IPS DF 6.9 (cell line): ENCODE measurements at regions not wholly inside any gene's neighbourhood (a gene's known extent, or its start where the extent isn't known, plus 50 kb on each side); places are given as distances from the start of the nearest gene placed in this dataset.

Experiments
- DNase-seq: peaks from one replicate; pipeline ENCODE4 v3.0.0-alpha.2; 2013; ENCODE audit warnings: low read depth, low spot score
- H3K27ac ChIP-seq: one replicate; pipeline ENCODE4 v1.5.1; 2013; ENCODE audit warnings: low read length, control low read depth
- H3K27me3 ChIP-seq: 2 replicates; pipeline ENCODE4 v1.6.1; 2013; ENCODE audit warnings: mild to moderate bottlenecking, low read length; ENCODE audit not compliant: control insufficient read depth, insufficient read depth
- H3K36me3 ChIP-seq: 2 replicates; pipeline ENCODE4 v1.6.1; 2013; ENCODE audit warnings: low read length; ENCODE audit not compliant: control insufficient read depth, insufficient read depth
- H3K4me1 ChIP-seq: 2 replicates; pipeline ENCODE4 v1.6.1; 2013; ENCODE audit warnings: low read length; ENCODE audit not compliant: control insufficient read depth, insufficient read depth
- H3K4me3 ChIP-seq: 2 replicates; pipeline ENCODE4 v1.5.1; 2013; ENCODE audit warnings: mild to moderate bottlenecking, low read length
- H3K9me3 ChIP-seq: 2 replicates; pipeline ENCODE4 v1.6.1; 2013; ENCODE audit warnings: low read length, inconsistent platforms; ENCODE audit not compliant: control insufficient read depth, insufficient read depth
- WGBS: extraction: QIAGEN DNeasy Blood & Tissue Kit; methylation state at CpG from one replicate; pipeline ENCODE4 v1.1.7; 2013; ENCODE audit warnings: mixed read lengths, missing lambda C conversion rate; ENCODE audit not compliant: insufficient read length, insufficient coverage; 5-methylcytosine and 5-hydroxymethylcytosine counted together

DNA sequence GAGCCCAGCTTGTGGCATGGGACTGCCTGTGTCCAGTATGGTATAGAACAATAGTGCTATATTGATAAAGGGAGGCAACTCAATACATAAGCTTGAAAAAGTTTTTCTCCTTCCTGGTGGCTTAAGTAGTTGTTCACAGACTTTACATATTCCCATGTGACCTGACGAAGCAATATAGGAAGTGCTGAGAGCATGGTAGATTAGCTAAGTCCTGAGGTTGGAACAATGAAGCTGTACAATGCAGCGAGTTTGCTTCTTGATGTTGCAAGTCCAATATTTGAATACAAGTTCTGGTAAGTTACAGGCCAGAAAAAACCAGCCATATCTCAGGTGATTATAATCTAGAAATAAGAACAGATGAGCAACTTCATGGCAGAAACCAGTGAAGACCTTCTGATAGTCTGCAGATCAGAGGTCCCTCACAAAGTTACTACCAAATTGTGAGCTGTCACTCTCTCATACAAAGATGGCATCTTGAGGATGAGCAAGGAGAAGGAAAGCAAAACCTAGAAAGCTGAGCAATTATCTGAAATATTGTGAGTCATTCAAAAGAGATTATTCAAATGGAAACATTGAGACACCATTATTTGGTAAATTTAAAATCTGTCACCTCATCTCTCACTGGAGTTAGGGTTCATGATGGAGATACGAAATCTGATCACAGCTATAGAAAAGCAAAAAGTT is 72.9 kb upstream of the BTG1 start:
- Histone ChIP-seq H3K9me3 (no peaks in the 10 kb centered on the region), H3K27me3 (no peaks in the 10 kb centered on the region), H3K4me1 (no peaks in the 10 kb centered on the region), H3K4me3 (no peak overlapping the region), H3K36me3 (no peaks in the 10 kb centered on the region), H3K27ac (no peak overlapping the region)
- no peak for DNase-seq
- WGBS, result no CpG with 5 or more reads among the region's 3 CpGs

DNA sequence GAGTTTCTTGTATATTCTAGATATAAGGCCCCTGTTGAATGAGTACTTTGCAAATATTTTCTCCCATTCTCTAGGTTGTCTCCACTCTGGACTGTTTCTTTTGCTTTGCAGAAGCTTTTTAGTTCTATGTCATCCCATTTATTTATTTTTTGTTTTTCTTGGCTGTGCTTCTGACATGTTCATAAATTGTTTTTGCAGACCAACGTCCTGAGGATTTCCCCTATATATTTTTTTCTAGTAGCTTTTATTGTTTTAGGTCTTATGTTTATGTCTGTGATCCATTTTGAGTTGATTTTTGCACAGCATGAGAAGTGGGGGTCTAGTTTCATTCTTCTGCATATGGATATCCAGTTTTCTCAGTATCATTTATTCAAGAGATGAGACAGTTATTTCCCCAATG is 70.4 kb upstream of the BTG1 start:
- WGBS, result no CpG with 5 or more reads among the region's 1 CpG
- Histone ChIP-seq H3K9me3 (no peaks in the 10 kb centered on the region), H3K4me3 (no peak overlapping the region), H3K27me3 (no peaks in the 10 kb centered on the region), H3K27ac (no peak overlapping the region), H3K4me1 (no peaks in the 10 kb centered on the region), H3K36me3 (no peaks in the 10 kb centered on the region)
- no peak for DNase-seq

DNA sequence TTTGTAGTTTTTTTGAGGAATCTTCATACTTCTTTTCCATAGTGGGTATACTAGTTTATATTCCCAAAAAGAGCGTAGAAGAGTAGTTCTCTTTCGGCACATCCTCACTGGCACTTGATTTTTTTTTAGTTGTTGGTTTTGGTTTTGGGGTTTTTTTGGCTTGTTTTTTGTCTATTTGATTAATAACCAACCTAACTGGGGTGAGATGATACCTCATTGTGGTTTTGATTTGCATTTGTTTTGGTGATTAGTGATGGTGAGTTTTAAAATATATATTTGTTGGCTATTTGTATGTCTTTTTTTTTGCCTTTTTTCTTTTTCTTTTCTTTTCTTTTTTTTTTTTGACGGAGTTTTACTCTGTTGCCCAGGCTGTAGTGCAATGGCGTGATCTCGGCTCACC is 69.7 kb upstream of the BTG1 start:
- DNase-seq, result no peak
- Histone ChIP-seq H3K4me3 (no peak overlapping the region), H3K4me1 (no peaks in the 10 kb centered on the region), H3K27me3 (no peaks in the 10 kb centered on the region), H3K9me3 (no peaks in the 10 kb centered on the region), H3K36me3 (no peaks in the 10 kb centered on the region), H3K27ac (no peak overlapping the region)
- no CpG with 5 or more reads among the region's 5 CpGs for WGBS

DNA sequence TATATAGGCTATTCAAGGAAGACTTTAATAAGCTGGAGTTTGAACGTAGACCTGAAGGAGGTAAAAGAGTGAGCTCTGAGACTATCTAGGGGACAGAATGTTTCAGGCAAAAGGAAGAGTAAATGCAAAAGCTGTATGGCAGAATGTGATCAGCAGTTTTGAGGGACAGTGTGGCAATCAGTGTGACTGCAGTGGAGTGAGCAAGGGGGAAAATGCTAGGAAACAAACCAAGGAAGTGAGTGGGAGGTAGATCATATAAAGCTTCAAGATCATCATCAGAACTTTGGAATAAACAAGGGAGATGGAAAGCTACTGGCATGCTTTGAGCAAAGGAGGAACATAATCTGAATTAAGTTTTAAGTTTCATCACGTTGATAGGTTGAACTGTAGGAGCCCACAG is 67.5 kb upstream of the BTG1 start:
- H3K4me3 ChIP-seq, result no peak overlapping the region
- H3K27ac ChIP-seq, result no peak overlapping the region
- no peaks in the 10 kb centered on the region for H3K4me1 ChIP-seq
- no CpG with 5 or more reads among the region's 2 CpGs for WGBS
- no peaks in the 10 kb centered on the region for H3K9me3 ChIP-seq
- H3K27me3 ChIP-seq, result no peaks in the 10 kb centered on the region
- H3K36me3 ChIP-seq, result no peaks in the 10 kb centered on the region
- no peak for DNase-seq

DNA sequence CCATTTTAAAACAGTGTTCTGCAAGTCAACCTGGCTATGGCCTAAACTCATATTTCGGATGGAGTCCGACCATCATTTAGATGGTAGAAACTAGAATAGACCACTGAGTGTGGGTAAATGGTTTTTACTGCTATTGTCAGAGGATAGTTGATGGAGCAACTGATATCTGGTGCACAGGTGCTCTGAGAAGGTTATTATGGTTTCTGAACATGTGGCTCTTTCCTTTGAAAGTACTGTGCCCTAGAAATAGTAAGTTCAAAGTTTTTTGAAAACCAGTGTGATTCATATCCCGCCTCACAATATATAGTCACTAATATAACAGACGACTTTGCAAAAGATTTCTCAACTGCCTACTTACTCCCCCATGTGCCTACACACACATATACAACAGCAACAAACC is 64.4 kb upstream of the BTG1 start:
- no peaks in the 10 kb centered on the region for H3K9me3 ChIP-seq
- no peak overlapping the region for H3K27ac ChIP-seq
- no CpG with 5 or more reads among the region's 4 CpGs for WGBS
- no peaks in the 10 kb centered on the region for H3K4me1 ChIP-seq
- H3K36me3 ChIP-seq, result no peaks in the 10 kb centered on the region
- no peak for DNase-seq
- no peaks in the 10 kb centered on the region for H3K27me3 ChIP-seq
- no peak overlapping the region for H3K4me3 ChIP-seq

DNA sequence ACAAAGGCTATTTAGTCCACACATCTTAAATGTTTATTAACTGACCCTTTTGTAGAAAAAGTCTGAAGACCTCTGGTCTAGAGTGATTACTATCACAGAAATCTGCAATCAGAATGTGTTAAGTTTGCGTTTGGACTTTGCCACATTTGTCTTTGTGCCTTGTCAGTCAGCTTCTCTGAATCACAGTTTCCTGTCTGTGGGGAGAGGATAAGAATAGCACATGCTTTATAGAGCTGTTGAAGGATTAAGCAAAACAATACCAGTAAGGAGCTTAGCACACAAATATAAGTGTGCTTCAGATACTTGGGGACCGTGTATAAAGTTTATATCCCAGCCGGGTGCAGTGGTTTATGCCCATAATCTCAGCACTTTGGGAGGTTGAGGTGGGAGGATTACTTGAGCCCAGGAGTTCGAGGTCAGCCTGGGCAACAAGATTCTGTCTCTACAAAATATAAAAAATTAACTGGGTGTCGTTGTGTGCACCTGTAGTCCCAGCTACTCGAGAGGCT is 63.0 kb upstream of the BTG1 start:
- DNase-seq, result no peak
- WGBS, result no CpG with 5 or more reads among the region's 6 CpGs
- no peak overlapping the region for H3K4me3 ChIP-seq
- no peaks in the 10 kb centered on the region for H3K36me3 ChIP-seq
- no peaks in the 10 kb centered on the region for H3K4me1 ChIP-seq
- H3K27me3 ChIP-seq, result no peaks in the 10 kb centered on the region
- no peak overlapping the region for H3K27ac ChIP-seq
- H3K9me3 ChIP-seq, result no peaks in the 10 kb centered on the region

DNA sequence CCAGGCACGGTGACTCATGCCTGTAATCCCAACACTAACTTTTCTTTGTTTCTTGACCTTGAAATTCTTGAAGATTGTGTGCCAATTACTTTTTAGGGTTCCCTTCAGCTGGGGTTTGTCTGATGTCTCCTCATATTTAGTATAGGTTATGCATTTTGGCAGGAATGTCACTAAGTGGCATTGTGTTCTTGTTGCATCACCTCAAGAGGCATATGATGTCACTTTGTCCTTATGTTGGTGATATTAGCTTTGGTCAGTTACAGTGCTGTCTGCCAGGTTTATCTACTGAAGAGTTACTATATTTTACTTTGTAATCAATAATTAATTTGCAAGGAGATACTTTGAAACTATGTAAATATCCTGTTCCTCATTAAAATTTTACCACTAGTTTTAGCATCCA is 61.0 kb upstream of the BTG1 start:
- no peak overlapping the region for H3K4me3 ChIP-seq
- no peak for DNase-seq
- no peaks in the 10 kb centered on the region for H3K36me3 ChIP-seq
- WGBS, result no CpG with 5 or more reads among the region's 1 CpG
- H3K9me3 ChIP-seq, result no peaks in the 10 kb centered on the region
- no peak overlapping the region for H3K27ac ChIP-seq
- no peaks in the 10 kb centered on the region for H3K27me3 ChIP-seq
- H3K4me1 ChIP-seq, result no peaks in the 10 kb centered on the region

DNA sequence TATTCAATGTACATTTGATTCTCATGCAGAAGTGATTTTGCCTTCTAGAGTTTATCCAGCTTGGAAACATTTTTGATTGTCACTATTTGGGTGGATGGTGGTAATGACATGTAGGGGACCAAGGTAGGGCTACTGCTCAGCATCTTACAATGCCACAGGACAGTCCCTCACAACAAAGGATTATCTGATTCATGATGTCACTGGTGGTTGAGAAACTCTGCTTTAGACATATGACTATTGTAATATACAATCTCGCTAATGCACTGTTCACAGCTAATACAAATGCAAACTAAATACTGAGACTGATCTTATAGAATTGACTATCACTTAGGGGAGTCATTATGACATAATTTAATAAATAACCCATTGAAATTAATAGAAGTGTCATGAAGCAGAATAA is 60.4 kb upstream of the BTG1 start:
- no peaks in the 10 kb centered on the region for H3K4me1 ChIP-seq
- no peak for DNase-seq
- no peaks in the 10 kb centered on the region for H3K27me3 ChIP-seq
- H3K27ac ChIP-seq, result no peak overlapping the region
- no CpG with 5 or more reads among the region's 1 CpG for WGBS
- no peak overlapping the region for H3K4me3 ChIP-seq
- H3K9me3 ChIP-seq, result no peaks in the 10 kb centered on the region
- no peaks in the 10 kb centered on the region for H3K36me3 ChIP-seq

DNA sequence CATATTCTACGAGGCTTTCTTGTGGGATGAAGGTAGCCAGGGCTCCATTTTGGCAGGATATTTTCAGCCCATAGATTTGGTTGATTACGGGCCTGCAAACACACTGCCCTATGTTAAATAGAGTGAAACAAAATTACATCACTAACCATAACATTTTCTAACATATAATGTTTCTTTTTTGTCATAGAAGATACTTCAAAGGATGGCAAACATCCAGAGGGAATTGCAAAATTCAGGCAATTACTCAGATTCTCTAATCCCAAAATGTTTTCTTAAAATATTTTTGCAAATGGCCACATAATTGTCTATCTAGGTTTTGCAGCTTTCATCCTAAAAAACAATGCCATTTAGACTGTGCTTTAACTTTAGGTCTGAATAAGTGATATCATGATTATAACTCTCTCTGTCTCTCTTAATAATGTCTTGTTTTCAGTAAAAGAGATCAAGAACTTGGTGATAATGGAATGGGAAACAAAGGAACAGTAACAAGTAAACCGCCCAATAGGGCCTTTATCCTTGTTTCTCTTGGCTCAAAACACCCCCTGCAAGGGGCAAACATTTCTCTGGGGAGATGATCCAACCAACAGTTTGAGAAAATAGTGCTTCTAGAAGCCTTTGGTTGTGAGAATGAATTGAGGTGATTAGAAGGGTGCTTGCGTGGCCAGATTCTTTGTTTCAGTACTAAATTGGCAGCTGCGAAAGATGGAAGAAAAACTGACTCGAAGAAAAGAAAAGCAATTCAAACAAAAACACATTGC is 54.4 kb upstream of the BTG1 start:
- no peak for DNase-seq
- Histone ChIP-seq H3K4me3 (no peak overlapping the region), H3K36me3 (no peaks in the 10 kb centered on the region), H3K27ac (no peak overlapping the region), H3K9me3 (no peaks in the 10 kb centered on the region), H3K27me3 (no peaks in the 10 kb centered on the region), H3K4me1 (no peaks in the 10 kb centered on the region)
- WGBS, result no CpG with 5 or more reads among the region's 6 CpGs

DNA sequence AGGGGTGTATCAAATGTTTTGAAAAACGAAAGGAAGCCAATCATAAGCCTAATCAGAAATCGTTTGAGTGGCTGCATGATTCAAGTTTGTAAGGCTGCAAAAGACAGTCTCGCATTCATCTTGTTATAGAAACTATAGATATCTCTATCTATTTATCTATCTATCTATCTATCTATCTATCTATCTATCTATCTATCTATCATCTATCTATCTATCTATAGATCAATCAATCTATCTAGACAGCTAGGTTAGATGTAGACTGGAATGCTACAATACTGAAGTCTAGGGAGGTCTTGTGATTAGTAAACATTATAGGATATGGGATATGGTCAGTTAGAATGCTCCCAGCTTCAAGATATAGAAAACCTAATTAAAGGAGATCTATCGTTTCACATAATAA is 52.2 kb upstream of the BTG1 start:
- Histone ChIP-seq H3K36me3 (no peaks in the 10 kb centered on the region), H3K4me1 (0 out of 2 replicates have a peak, but pooled peaks cover 2% of the 10 kb centered on the region), H3K4me3 (no peak overlapping the region), H3K27ac (no peak overlapping the region), H3K9me3 (no peaks in the 10 kb centered on the region), H3K27me3 (no peaks in the 10 kb centered on the region)
- no CpG with 5 or more reads among the region's 4 CpGs for WGBS
- no peak for DNase-seq
